Body of pancreas (tissue), 4 donors: ENCODE measurements at regions not wholly inside any gene's neighbourhood (a gene's known extent, or its start where the extent isn't known, plus 50 kb on each side); places are given as distances from the start of the nearest gene placed in this dataset.

Experiments
- CTCF ChIP-seq, 7 experiments: fragments of 450-650 bp in 4 of 7; fragments of 200-600 bp in 3 of 7; sonication (generic) in 3 of 7; IDR thresholded peaks; one replicate each; pipeline ENCODE4 v1.5.1; 2016 to 2019; ENCODE audit warnings: antibody characterized with exemption in 7 of 7
- POLR2A ChIP-seq, 3 donors: fragments of 450-650 bp; IDR thresholded peaks; one replicate each; pipeline ENCODE4 v1.6.1; 2016; ENCODE audit warnings: antibody characterized with exemption in 3 of 3, mild to moderate bottlenecking in 2 of 3

- TF ChIP-seq CTCF (IDR thresholded peaks at IDR 0.05) (no peak), POLR2A (IDR thresholded peaks at IDR 0.05) (no peak)
These were observed 181.7 kb upstream of the SLC25A13 start for GRCh38 chr7:96503597-96503996.
